RWPE1 (cell line): ENCODE measurements at regions not wholly inside any gene's neighbourhood (a gene's known extent, or its start where the extent isn't known, plus 50 kb on each side); places are given as distances from the start of the nearest gene placed in this dataset.
A peak's percentile ranks its signal among the peaks of the same experiment; 100 is the strongest.

Source experiments
- CTCF ChIA-PET: fragments of 350-600 bp; sonication (Branson Sonifier 250); formaldehyde crosslinking; extraction: SDS; loops from one replicate; lab custom pipeline; 2021; lab: Yijun Ruan, JAX
- POLR2A ChIA-PET: fragments of 400-600 bp; formaldehyde crosslinking; extraction: SDS; loops from one replicate; lab custom pipeline; 2020; ENCODE audit warnings: antibody characterized with exemption; ENCODE audit not compliant: low non-redundant PET; lab: Yijun Ruan, JAX
- DNase-seq: peaks from one replicate; pipeline ENCODE4 v3.0.0; 2012; ENCODE audit warnings: low spot score
- H3K27ac ChIP-seq: fragments of 450-650 bp; 2 replicates; pipeline ENCODE4 v1.5.1; 2017
- TF ChIP-seq, protein P1 (sequence below): fragments of 450-650 bp; conservative IDR thresholded peaks from 2 replicates; pipeline ENCODE4 v1.5.1; 2017; ENCODE audit warnings: low read depth, mild to moderate bottlenecking

DNA sequence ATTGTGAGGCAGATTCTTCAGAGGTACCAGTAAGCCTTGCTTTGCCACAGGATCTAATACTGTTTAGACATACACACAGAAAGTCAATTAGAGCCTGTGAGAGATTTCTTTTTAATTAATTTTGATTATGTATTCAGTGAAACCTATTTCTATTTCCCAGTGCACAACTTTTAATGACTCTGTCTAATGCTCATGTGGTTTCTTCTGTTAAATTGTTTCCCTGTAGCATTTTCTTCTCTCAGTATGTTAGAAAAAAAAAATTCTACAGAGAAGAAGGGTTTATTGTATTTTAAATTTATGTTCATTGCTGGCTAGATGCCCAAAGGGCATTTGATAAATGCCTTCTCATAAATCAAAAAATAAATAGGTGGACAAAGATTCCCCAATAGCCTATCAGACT, 293.7 kb downstream of the C6orf118 start:
- ChIA-PET POLR2A (no interaction called here), CTCF (no interaction called here)
- DNase-seq = no peak
- H3K27ac ChIP-seq = no peak overlapping the region
- TF ChIP-seq, protein P1, sequence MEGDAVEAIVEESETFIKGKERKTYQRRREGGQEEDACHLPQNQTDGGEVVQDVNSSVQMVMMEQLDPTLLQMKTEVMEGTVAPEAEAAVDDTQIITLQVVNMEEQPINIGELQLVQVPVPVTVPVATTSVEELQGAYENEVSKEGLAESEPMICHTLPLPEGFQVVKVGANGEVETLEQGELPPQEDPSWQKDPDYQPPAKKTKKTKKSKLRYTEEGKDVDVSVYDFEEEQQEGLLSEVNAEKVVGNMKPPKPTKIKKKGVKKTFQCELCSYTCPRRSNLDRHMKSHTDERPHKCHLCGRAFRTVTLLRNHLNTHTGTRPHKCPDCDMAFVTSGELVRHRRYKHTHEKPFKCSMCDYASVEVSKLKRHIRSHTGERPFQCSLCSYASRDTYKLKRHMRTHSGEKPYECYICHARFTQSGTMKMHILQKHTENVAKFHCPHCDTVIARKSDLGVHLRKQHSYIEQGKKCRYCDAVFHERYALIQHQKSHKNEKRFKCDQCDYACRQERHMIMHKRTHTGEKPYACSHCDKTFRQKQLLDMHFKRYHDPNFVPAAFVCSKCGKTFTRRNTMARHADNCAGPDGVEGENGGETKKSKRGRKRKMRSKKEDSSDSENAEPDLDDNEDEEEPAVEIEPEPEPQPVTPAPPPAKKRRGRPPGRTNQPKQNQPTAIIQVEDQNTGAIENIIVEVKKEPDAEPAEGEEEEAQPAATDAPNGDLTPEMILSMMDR = no peak

DNA sequence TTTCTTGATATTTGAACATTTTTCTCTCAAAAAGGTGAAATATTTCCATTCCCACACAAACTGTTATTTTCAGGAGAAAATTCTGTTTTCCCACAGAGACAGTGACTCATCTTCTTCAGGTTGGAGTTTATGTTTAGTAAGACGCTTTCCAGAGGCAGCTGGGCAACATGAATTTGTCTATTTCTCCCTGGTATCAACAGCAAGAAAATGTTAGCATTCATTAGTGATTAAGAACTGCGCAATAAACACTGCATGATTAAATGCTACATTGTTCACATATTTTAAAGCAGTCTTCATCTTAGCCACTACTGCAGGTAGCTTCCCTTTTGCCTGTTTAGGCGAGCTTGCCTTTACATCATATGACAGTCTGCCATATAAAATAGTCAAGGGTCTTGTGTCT, 295.7 kb downstream of the C6orf118 start:
- ChIA-PET CTCF (interaction anchor here (0.7 kb wide), 1 partner anchor 39 kb away, joined by 4 read pairs; no protein-coding TSS in a partner anchor), POLR2A (no interaction called here)
- H3K27ac ChIP-seq = no peak overlapping the region
- no peak for DNase-seq
- TF ChIP-seq, protein P1 = no peak

DNA sequence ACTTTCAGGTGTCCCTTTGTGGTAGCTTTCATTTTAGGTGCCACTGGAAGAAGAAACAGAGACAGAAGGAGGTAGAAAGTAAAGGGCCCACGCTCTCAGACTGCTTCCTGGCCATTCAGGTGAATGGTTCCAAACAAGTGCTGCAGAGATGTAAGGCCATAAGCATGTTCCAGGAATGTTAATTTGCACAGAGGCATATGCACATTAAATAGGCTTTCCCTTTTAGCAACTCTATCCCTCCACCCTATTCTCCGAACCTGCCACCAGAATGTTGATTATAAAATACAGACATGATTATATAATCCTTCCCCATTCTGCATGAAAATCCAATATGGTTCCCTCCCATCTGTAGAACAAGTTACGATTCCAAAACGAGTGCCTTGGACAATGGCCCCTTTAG, 297.2 kb downstream of the C6orf118 start:
- CTCF ChIA-PET = no interaction called here
- no peak overlapping the region for H3K27ac ChIP-seq
- TF ChIP-seq, protein P1 = no peak
- POLR2A ChIA-PET = no interaction called here
- no peak for DNase-seq

DNA sequence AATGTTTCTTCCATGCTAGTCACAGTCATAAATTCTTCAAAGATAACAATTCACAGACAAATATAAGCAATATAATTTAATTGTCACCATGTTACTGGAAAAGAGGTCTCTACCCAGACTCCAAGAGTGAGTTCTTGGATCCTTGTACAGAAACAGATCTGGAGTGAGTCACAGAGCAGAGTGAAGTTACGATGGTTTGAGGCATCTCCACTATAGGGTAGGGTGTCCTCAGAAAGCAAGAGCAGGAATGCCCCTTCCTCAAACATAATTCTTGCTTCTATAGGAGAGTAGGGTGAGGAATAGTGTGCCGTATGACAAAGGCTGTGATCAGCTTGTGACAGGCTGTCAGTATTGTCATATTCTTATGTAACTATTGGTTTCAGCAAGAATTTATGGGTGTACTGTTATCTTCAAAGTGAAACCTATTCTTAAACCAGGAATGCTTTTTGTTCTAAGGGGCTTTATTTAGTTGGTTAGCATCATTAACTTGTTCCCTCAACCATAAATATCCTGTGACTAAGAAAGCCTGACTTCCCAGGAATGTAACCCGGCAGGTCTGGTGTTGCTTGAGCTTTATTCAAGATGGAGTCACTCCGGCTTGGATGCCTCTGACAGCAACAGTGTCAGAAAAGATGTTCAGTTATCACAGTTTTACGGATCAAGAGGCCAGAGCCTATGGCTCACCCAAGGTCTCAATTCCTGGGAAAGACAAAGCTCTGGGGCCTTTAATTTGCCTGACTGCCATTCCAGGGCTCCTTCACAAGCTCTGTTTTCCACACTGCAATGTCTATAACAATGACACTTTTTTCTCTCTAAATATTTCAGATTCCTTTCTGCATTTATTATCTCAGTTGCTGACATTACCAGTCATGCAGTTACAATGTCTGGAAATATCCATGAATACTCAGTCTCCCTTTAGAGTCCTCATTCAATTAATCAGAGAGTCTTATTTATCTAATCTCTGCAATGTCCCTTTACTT, 298.6 kb downstream of the C6orf118 start:
- POLR2A ChIA-PET = no interaction called here

DNA sequence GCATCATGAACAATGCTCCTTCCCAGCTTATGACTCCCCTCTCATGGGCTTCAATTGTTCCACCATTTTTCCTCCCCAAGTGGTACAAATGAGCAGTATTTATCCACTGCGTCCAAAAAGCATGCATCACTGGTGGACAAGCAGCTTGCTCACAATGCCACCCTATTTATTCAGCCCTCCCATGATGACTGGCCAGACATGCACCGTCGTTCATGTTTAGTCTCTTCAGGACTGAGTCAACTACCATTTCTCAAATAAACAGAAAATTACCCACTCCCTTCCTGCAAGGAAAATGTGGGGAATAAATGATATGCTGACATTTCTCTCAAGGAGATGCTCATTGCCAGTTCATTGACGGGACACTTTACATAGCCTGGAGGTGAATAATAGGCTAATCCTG, 300.4 kb downstream of the C6orf118 start:
- POLR2A ChIA-PET = no interaction called here
- TF ChIP-seq, protein P1 = no peak
- DNase-seq = no peak
- no peak overlapping the region for H3K27ac ChIP-seq
- CTCF ChIA-PET = interaction anchor here (0.6 kb wide), 1 partner anchor 144 kb away, joined by 3 read pairs; no protein-coding TSS in a partner anchor

More for the DNA sequence above, 298.6 kb downstream of the C6orf118 start:
- peak; percentile 23 for DNase-seq
- no peak overlapping the region for H3K27ac ChIP-seq
- CTCF ChIA-PET = no interaction called here
- TF ChIP-seq, protein P1 = no peak

DNA sequence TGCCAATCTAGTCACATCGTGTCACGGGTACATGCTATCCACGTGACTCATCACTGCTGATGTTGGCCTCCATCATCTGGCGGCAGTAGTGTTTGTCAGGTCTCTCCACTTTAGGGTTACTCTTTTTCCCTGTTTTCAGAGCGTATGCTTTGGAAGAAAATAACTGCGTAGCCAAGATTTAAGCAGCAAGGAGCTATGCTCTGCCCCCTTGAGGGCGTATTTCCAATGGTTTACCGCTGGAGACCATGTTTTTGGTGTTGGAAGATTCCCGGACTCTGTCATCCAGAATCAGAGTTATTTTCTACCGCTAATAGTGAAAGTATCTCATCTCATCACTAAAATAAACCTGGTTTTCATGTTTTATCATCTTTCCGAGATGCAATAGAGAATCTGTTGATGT, 306.5 kb downstream of the C6orf118 start:
- CTCF ChIA-PET = interaction anchor here (0.5 kb wide), 1 partner anchor 107 kb away, joined by 6 read pairs; no protein-coding TSS in a partner anchor
- no peak overlapping the region for H3K27ac ChIP-seq
- POLR2A ChIA-PET = no interaction called here
- DNase-seq = no peak
- TF ChIP-seq, protein P1 = no peak
